CD14-positive monocyte (primary cell): ENCODE measurements at regions not wholly inside any gene's neighbourhood (a gene's known extent, or its start where the extent isn't known, plus 50 kb on each side); places are given as distances from the start of the nearest gene placed in this dataset.

Experiments
- DNase-seq, 3 donors: peaks; one replicate each; pipeline ENCODE4 v3.0.0-alpha.2; 2011 to 2022
- H2AFZ ChIP-seq: 2 replicates; pipeline ENCODE4 v1.6.0; 2012; ENCODE audit warnings: mild to moderate bottlenecking, low read depth, low read length, inconsistent platforms; ENCODE audit not compliant: insufficient read depth, poor library complexity, severe bottlenecking
- H3K27ac ChIP-seq, 2 donors: 1 replicate in 1 of 2; 2 replicates in 1 of 2; pipeline ENCODE4 v1.5.1; 2012 to 2013; ENCODE audit warnings: low read length in 2 of 2, control low read depth in 1 of 2, inconsistent platforms in 1 of 2, low read depth in 1 of 2, mild to moderate bottlenecking in 1 of 2
- H3K27me3 ChIP-seq, 2 donors: one replicate each; pipeline versions ENCODE4 v1.6.0 to v1.6.1; 2011 to 2013; ENCODE audit warnings: low read length in 2 of 2; ENCODE audit not compliant: control insufficient read depth in 2 of 2, insufficient read depth in 2 of 2
- H3K36me3 ChIP-seq, 2 donors: replicated peaks in 1 of 2; 1 replicate in 1 of 2; 2 replicates in 1 of 2; pipeline versions ENCODE4 v1.5.1 to v1.6.1; 2012 to 2013; ENCODE audit warnings: low read length in 2 of 2, control low read depth in 1 of 2, inconsistent platforms in 1 of 2, mild to moderate bottlenecking in 1 of 2; ENCODE audit not compliant: insufficient read depth in 2 of 2, control insufficient read depth in 1 of 2
- H3K4me1 ChIP-seq, 2 donors: 1 replicate in 1 of 2; 2 replicates in 1 of 2; pipeline versions ENCODE4 v1.5.1 to v1.6.1; 2012 to 2013; ENCODE audit warnings: low read length in 2 of 2, control low read depth in 1 of 2, inconsistent platforms in 1 of 2, mild to moderate bottlenecking in 1 of 2, moderate library complexity in 1 of 2; ENCODE audit not compliant: insufficient read depth in 2 of 2, control insufficient read depth in 1 of 2
- H3K4me2 ChIP-seq: replicated peaks from 2 replicates; pipeline ENCODE3; 2012; ENCODE audit warnings: low read length, moderate library complexity, mild to moderate bottlenecking; ENCODE audit not compliant: poor library complexity, severe bottlenecking; ENCODE audit errors: extremely low read depth
- H3K4me3 ChIP-seq, 3 experiments: fragments of 200-600 bp in 1 of 3; sonication (generic) in 1 of 3; replicated peaks in 1 of 3; 1 replicate in 2 of 3; 2 replicates in 1 of 3; pipeline ENCODE4 v1.5.1; 2011 to 2013; ENCODE audit warnings: low read length in 3 of 3, mild to moderate bottlenecking in 3 of 3, control low read depth in 2 of 3, low read depth in 2 of 3, inconsistent platforms in 1 of 3, moderate library complexity in 1 of 3
- H3K79me2 ChIP-seq: 2 replicates; pipeline ENCODE4 v1.6.0; 2012; ENCODE audit warnings: mild to moderate bottlenecking, control low read depth, inconsistent platforms, low read length, moderate library complexity; ENCODE audit not compliant: insufficient read depth
- H3K9ac ChIP-seq: 2 replicates; pipeline ENCODE4 v1.6.0; 2017; ENCODE audit warnings: low read length, mild to moderate bottlenecking; ENCODE audit not compliant: insufficient read depth, poor library complexity, severe bottlenecking
- H3K9me3 ChIP-seq, 2 donors: replicated peaks in 1 of 2; 1 replicate in 1 of 2; 2 replicates in 1 of 2; pipeline versions ENCODE4 v1.5.1 to v1.6.1; 2012 to 2013; ENCODE audit warnings: low read length in 2 of 2, control low read depth in 1 of 2; ENCODE audit not compliant: control insufficient read depth in 1 of 2, insufficient read depth in 1 of 2
- H4K20me1 ChIP-seq: 2 replicates; pipeline ENCODE4 v1.6.0; 2012; ENCODE audit warnings: mild to moderate bottlenecking, low read length, control low read depth, moderate library complexity; ENCODE audit not compliant: insufficient read depth
- H3K27ac Mint-ChIP-seq, 7 donors: one replicate each; pipeline ENCODE4 v1.8.0; 2020; ENCODE audit warnings: mild to moderate bottlenecking in 7 of 7, mixed read lengths in 7 of 7, moderate library complexity in 6 of 7, inconsistent platforms in 2 of 7
- H3K27me3 Mint-ChIP-seq, 3 donors: one replicate each; pipeline ENCODE4 v1.8.0; 2021 to 2022; ENCODE audit warnings: low read depth in 3 of 3, mild to moderate bottlenecking in 3 of 3, mixed read lengths in 3 of 3, moderate library complexity in 3 of 3, inconsistent platforms in 1 of 3
- H3K36me3 Mint-ChIP-seq, 2 donors: one replicate each; pipeline ENCODE4 v1.8.0; 2020; ENCODE audit warnings: mixed read lengths in 2 of 2, inconsistent platforms in 1 of 2, mild to moderate bottlenecking in 1 of 2
- H3K4me1 Mint-ChIP-seq: one replicate; pipeline ENCODE4 v1.8.0; 2020; ENCODE audit warnings: mild to moderate bottlenecking, mixed read lengths
- H3K4me3 Mint-ChIP-seq, 2 donors: one replicate each; pipeline ENCODE4 v1.8.0; 2020; ENCODE audit warnings: mild to moderate bottlenecking in 2 of 2, mixed read lengths in 2 of 2, moderate library complexity in 1 of 2
- H3K9me3 Mint-ChIP-seq, 7 donors: one replicate each; pipeline ENCODE4 v1.8.0; 2020 to 2022; ENCODE audit warnings: mixed read lengths in 7 of 7, mild to moderate bottlenecking in 6 of 7, moderate library complexity in 6 of 7, inconsistent platforms in 2 of 7
- CTCF ChIP-seq: fragments of 200-600 bp; IDR thresholded peaks from one replicate; pipeline ENCODE4 v1.8.0; 2022; ENCODE audit warnings: antibody characterized with exemption, mild to moderate bottlenecking
- WGBS: methylation state at CpG from one replicate; pipeline ENCODE4 v1.1.5; 2013; ENCODE audit warnings: missing lambda C conversion rate; ENCODE audit not compliant: insufficient coverage; 5-methylcytosine and 5-hydroxymethylcytosine counted together
- intact Hi-C, 2 donors: fragments of 100-400 bp; cut with micrococcal nuclease; formaldehyde crosslinking; loops; one replicate each; pipeline versions ENCODE4 v1.15.0 to v1.15.1; 2023

GRCh38 chr16:64493709-64494108, 628.2 kb downstream of the CDH11 start:
- no peak for TF ChIP-seq CTCF
- Mint-ChIP-seq H3K27ac (no peak overlapping the region), H3K27me3 (no peaks in the 10 kb centered on the region), H3K36me3 (no peaks in the 10 kb centered on the region), H3K4me3 (no peak overlapping the region), H3K9me3 (peaks cover 0 to 4% (median 2%) of the 10 kb centered on the region in 7 donors), H3K4me1 (no peaks in the 10 kb centered on the region)
- Histone ChIP-seq H3K27me3 (no peaks in the 10 kb centered on the region), H3K36me3 (no peaks in the 10 kb centered on the region), H3K79me2 (no peaks in the 10 kb centered on the region), H3K4me3 (no peak overlapping the region), H2AFZ (no peak overlapping the region), H3K4me2 (no peak overlapping the region), H3K4me1 (no peaks in the 10 kb centered on the region), H3K27ac (no peak overlapping the region), H4K20me1 (no peaks in the 10 kb centered on the region), H3K9me3 (no peaks in the 10 kb centered on the region), H3K9ac (no peak overlapping the region)
- DNase-seq = no peak
- no CpG with 5 or more reads among the region's 2 CpGs for WGBS
- intact Hi-C loops = no loop called here

DNA sequence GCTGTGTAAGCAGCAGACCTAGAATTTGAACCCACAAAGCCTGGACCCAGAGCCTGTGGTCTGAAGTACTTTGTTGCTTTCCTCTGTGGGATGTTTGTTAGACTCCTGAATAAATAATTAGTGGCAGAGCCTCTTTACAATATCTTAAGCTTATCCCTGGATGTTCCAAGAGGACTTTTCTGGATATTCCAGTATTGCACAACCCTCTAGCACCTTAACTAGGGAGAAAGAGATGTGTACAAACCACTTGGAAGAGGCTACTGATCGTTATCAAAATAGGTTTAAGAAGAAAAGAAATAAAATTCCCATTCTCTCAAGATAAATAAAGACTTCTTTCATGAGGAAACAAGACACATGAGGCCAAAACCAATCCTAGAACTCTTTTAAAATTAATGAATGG, 632.4 kb downstream of the CDH11 start:
- Histone ChIP-seq H3K4me2 (no peak overlapping the region), H4K20me1 (no peaks in the 10 kb centered on the region), H3K36me3 (no peaks in the 10 kb centered on the region), H3K79me2 (no peaks in the 10 kb centered on the region), H2AFZ (no peak overlapping the region), H3K4me1 (no peaks in the 10 kb centered on the region), H3K27ac (no peak overlapping the region), H3K9me3 (no peaks in the 10 kb centered on the region), H3K9ac (no peak overlapping the region), H3K4me3 (no peak overlapping the region), H3K27me3 (no peaks in the 10 kb centered on the region)
- Mint-ChIP-seq H3K36me3 (no peaks in the 10 kb centered on the region), H3K9me3 (peaks cover 0 to 7% (median 3%) of the 10 kb centered on the region in 7 donors), H3K27ac (no peak overlapping the region), H3K4me3 (no peak overlapping the region), H3K4me1 (no peaks in the 10 kb centered on the region), H3K27me3 (no peaks in the 10 kb centered on the region)
- no peak for TF ChIP-seq CTCF
- no CpG with 5 or more reads among the region's 1 CpG for WGBS
- intact Hi-C loops = no loop called here
- DNase-seq = no peak
